ENCODE measurements at regions not wholly inside any gene's neighbourhood (a gene's known extent, or its start where the extent isn't known, plus 50 kb on each side); places are given as distances from the start of the nearest gene placed in this dataset.

- Mint-ChIP-seq H3K4me3 (ENCODE audit: low read depth) (no peak overlapping the region), H3K27ac (no peak overlapping the region), H3K27me3 (peaks cover 3% of the 10 kb centered on the region), H3K4me1 (ENCODE audit: low read depth) (peaks cover 4% of the 10 kb centered on the region), H3K9me3 (ENCODE audit: low read depth) (peaks cover 6% of the 10 kb centered on the region), H3K36me3 (ENCODE audit: insufficient read depth) (peaks cover 2% of the 10 kb centered on the region)
- TF ChIP-seq CTCF (IDR thresholded peaks at IDR 0.05; ENCODE audit: unreplicated experiment), result no peak
- no peak for DNase-seq (ENCODE audit: low spot score, unreplicated experiment)
Measured at GRCh38 chr14:89684139-89684538, 267.1 kb upstream of the FOXN3 start.

GRCh38 chr14:89681086-89682018 lies 264.3 kb upstream of the FOXN3 start:
- Mint-ChIP-seq H3K27ac (no peak overlapping the region), H3K4me1 (ENCODE audit: low read depth) (peaks cover 4% of the 10 kb centered on the region), H3K36me3 (ENCODE audit: insufficient read depth) (peaks cover 2% of the 10 kb centered on the region), H3K4me3 (ENCODE audit: low read depth) (no peak overlapping the region), H3K9me3 (ENCODE audit: low read depth) (peaks cover 3% of the 10 kb centered on the region), H3K27me3 (no peaks in the 10 kb centered on the region)
- no peak for TF ChIP-seq CTCF (IDR thresholded peaks at IDR 0.05; ENCODE audit: unreplicated experiment)
- no peak for DNase-seq (ENCODE audit: low spot score, unreplicated experiment)

GRCh38 chr14:89680156-89680555 lies 263.1 kb upstream of the FOXN3 start:
- Mint-ChIP-seq H3K27ac (no peak overlapping the region), H3K36me3 (ENCODE audit: insufficient read depth) (peaks cover 2% of the 10 kb centered on the region), H3K27me3 (no peaks in the 10 kb centered on the region), H3K4me1 (ENCODE audit: low read depth) (peaks cover 4% of the 10 kb centered on the region), H3K9me3 (ENCODE audit: low read depth) (peaks cover under 1% of the 10 kb centered on the region), H3K4me3 (ENCODE audit: low read depth) (no peak overlapping the region)
- TF ChIP-seq CTCF (IDR thresholded peaks at IDR 0.05; ENCODE audit: unreplicated experiment), result no peak
- no peak for DNase-seq (ENCODE audit: low spot score, unreplicated experiment)

GRCh38 chr14:89678768-89679167 lies 261.7 kb upstream of the FOXN3 start:
- no peaks in the 10 kb centered on the region for H3K9me3 Mint-ChIP-seq (ENCODE audit: low read depth)
- no peak overlapping the region for H3K4me3 Mint-ChIP-seq (ENCODE audit: low read depth)
- H3K36me3 Mint-ChIP-seq (ENCODE audit: insufficient read depth), result no peaks in the 10 kb centered on the region
- no peak for TF ChIP-seq CTCF (IDR thresholded peaks at IDR 0.05; ENCODE audit: unreplicated experiment)
- no peak for DNase-seq (ENCODE audit: low spot score, unreplicated experiment)
- H3K4me1 Mint-ChIP-seq (ENCODE audit: low read depth), result peaks cover 4% of the 10 kb centered on the region
- no peaks in the 10 kb centered on the region for H3K27me3 Mint-ChIP-seq
- H3K27ac Mint-ChIP-seq, result no peak overlapping the region

GRCh38 chr14:89675590-89675989 lies 258.6 kb upstream of the FOXN3 start:
- Mint-ChIP-seq H3K27ac (no peak overlapping the region), H3K27me3 (peaks cover 3% of the 10 kb centered on the region), H3K4me1 (ENCODE audit: low read depth) (peaks cover 6% of the 10 kb centered on the region), H3K9me3 (ENCODE audit: low read depth) (no peaks in the 10 kb centered on the region), H3K4me3 (ENCODE audit: low read depth) (no peak overlapping the region), H3K36me3 (ENCODE audit: insufficient read depth) (no peaks in the 10 kb centered on the region)
- no peak for TF ChIP-seq CTCF (IDR thresholded peaks at IDR 0.05; ENCODE audit: unreplicated experiment)
- no peak for DNase-seq (ENCODE audit: low spot score, unreplicated experiment)
